Endothelial cell of umbilical vein (primary cell): ENCODE measurements at regions not wholly inside any gene's neighbourhood (a gene's known extent, or its start where the extent isn't known, plus 50 kb on each side); places are given as distances from the start of the nearest gene placed in this dataset.

Experiments
- BruUV-seq: library from RNA; stranded (reverse); fragments of 400-500 nt; replicated peaks from 2 replicates; lab custom pipeline; 2021; lab: Mats Ljungman, UMichigan
- CTCF ChIA-PET: fragments of 300-600, 350-600 bp; sonication (Branson Sonifier 250); formaldehyde crosslinking; loops from one replicate; lab custom pipeline; 2021; ENCODE audit warnings: antibody characterized with exemption, inconsistent platforms; lab: Charles Lee
- POLR2A ChIA-PET: fragments of 300-600, 350-600 bp; sonication (Branson Sonifier 250); formaldehyde crosslinking; loops from one replicate; lab custom pipeline; 2021; ENCODE audit warnings: antibody characterized with exemption, inconsistent platforms; lab: Charles Lee
- DNase-seq: peaks from one replicate; pipeline ENCODE4 v3.0.0-alpha.2; 2011; ENCODE audit warnings: low read depth, low spot score
- FAIRE-seq: peaks from 2 replicates; lab custom pipeline; 2011; peaks lifted over from hg19 to GRCh38; lab: Jason Lieb, UNC
- H2AFZ ChIP-seq: 2 replicates; pipeline ENCODE4 v1.6.0; 2012; ENCODE audit warnings: low read depth, low read length, control low read depth, inconsistent platforms
- H3K27ac ChIP-seq: 2 replicates; pipeline ENCODE4 v1.5.1; 2011; ENCODE audit warnings: low read depth, mild to moderate bottlenecking, control low read depth, low read length, moderate library complexity; ENCODE audit not compliant: insufficient read depth
- H3K27me3 ChIP-seq, 2 experiments: 2 replicates each; pipeline versions ENCODE4 v1.6.0 to v1.6.1; 2011; ENCODE audit warnings: low read length in 2 of 2, mixed read lengths in 1 of 2; ENCODE audit not compliant: control insufficient read depth in 2 of 2, insufficient read depth in 2 of 2
- H3K36me3 ChIP-seq, 2 experiments: 2 replicates in 1 of 2; 3 replicates in 1 of 2; pipeline ENCODE4 v1.5.1; 2011; ENCODE audit warnings: low read length in 2 of 2, mild to moderate bottlenecking in 1 of 2, moderate library complexity in 1 of 2; ENCODE audit not compliant: control insufficient read depth in 2 of 2, insufficient read depth in 2 of 2; ENCODE audit errors: extremely low read depth in 1 of 2
- H3K4me1 ChIP-seq: 3 replicates; pipeline ENCODE4 v1.5.1; 2011; ENCODE audit warnings: mild to moderate bottlenecking, low read length; ENCODE audit not compliant: control insufficient read depth, insufficient read depth; ENCODE audit errors: extremely low read depth
- H3K4me2 ChIP-seq: 2 replicates; pipeline ENCODE4 v1.6.1; 2011; ENCODE audit warnings: low read length, control low read depth, mixed read lengths; ENCODE audit not compliant: insufficient read depth
- H3K4me3 ChIP-seq, 3 experiments: fragments of 200-600 bp in 1 of 3; sonication (generic), shearing (Covaris generic) in 1 of 3; replicated peaks in 1 of 3; 2 replicates each; pipeline ENCODE4 v1.5.1; 2011 to 2016; ENCODE audit warnings: control low read depth in 3 of 3, low read length in 3 of 3, mild to moderate bottlenecking in 2 of 3, inconsistent platforms in 1 of 3, low read depth in 1 of 3, moderate library complexity in 1 of 3; ENCODE audit not compliant: insufficient read depth in 1 of 3
- H3K79me2 ChIP-seq: 2 replicates; pipeline ENCODE4 v1.6.0; 2012; ENCODE audit warnings: low read length, inconsistent platforms; ENCODE audit not compliant: control insufficient read depth, insufficient read depth
- H3K9ac ChIP-seq: replicated peaks from 2 replicates; pipeline ENCODE3; 2011; ENCODE audit warnings: low read length, control low read depth; ENCODE audit not compliant: insufficient read depth; ENCODE audit errors: extremely low read depth
- H3K9me1 ChIP-seq: replicated peaks from 3 replicates; pipeline ENCODE4 v1.6.0; 2011; ENCODE audit warnings: mild to moderate bottlenecking, low read length; ENCODE audit not compliant: control insufficient read depth, insufficient read depth; ENCODE audit errors: extremely low read depth
- H3K9me3 ChIP-seq: replicated peaks from 2 replicates; pipeline ENCODE4 v1.5.1; 2012; ENCODE audit warnings: low read length, inconsistent platforms; ENCODE audit not compliant: control insufficient read depth, insufficient read depth
- H4K20me1 ChIP-seq: replicated peaks from 2 replicates; pipeline ENCODE3; 2011; ENCODE audit warnings: mild to moderate bottlenecking, low read length; ENCODE audit not compliant: control insufficient read depth, insufficient read depth; ENCODE audit errors: extremely low read depth
- EZH2 ChIP-seq: IDR thresholded peaks from 2 replicates; pipeline ENCODE4 v1.6.1; 2012; ENCODE audit warnings: borderline replicate concordance, low read depth, mild to moderate bottlenecking, moderate library complexity, low read length, inconsistent platforms; ENCODE audit not compliant: severe bottlenecking
- FOS ChIP-seq: IDR thresholded peaks from 2 replicates; pipeline ENCODE4 v1.6.1; 2011; ENCODE audit warnings: mild to moderate bottlenecking, low read length, moderate library complexity, borderline replicate concordance; ENCODE audit not compliant: insufficient read depth
- GATA2 ChIP-seq: IDR thresholded peaks from 2 replicates; pipeline ENCODE4 v1.7.0; 2011; ENCODE audit warnings: low read depth, mild to moderate bottlenecking, moderate library complexity, mixed read lengths, low read length; ENCODE audit not compliant: insufficient read length, insufficient read depth
- JUN ChIP-seq: IDR thresholded peaks from 2 replicates; pipeline ENCODE4 v1.6.1; 2011; ENCODE audit warnings: borderline replicate concordance, low read depth; ENCODE audit not compliant: insufficient read length, insufficient read depth
- MYC ChIP-seq: IDR thresholded peaks from one replicate; pipeline ENCODE4 v1.6.1; 2011; ENCODE audit warnings: mild to moderate bottlenecking, low read depth, low read length
- POLR2A ChIP-seq: IDR thresholded peaks from 2 replicates; pipeline ENCODE4 v1.6.1; 2012; ENCODE audit warnings: low read depth, mild to moderate bottlenecking, control low read depth, low read length
- POLR2AphosphoS5 ChIP-seq: IDR thresholded peaks from 2 replicates; pipeline ENCODE4 v1.6.1; 2012; ENCODE audit warnings: low read depth, mild to moderate bottlenecking, control low read depth, low read length, moderate library complexity; ENCODE audit not compliant: insufficient read depth
- dilution Hi-C: fragments of 300-500 bp; cut with MboI; formaldehyde crosslinking; loops from one replicate; pipeline ENCODE4 v1.15.0; 2019; ENCODE audit warnings: low sequenced_read_pairs; ENCODE audit not compliant: extremely low pct_ligation_motif_present
- intact Hi-C: fragments of 100-400 bp; cut with micrococcal nuclease; formaldehyde crosslinking; loops from one replicate; pipeline ENCODE4 v1.10.0; 2022
- TF ChIP-seq, protein P1 (sequence below), 2 donors: IDR thresholded peaks; 1 replicate in 1 of 2; 2 replicates in 1 of 2; pipeline ENCODE4 v1.5.1; 2011; ENCODE audit warnings: low read length in 2 of 2, mild to moderate bottlenecking in 2 of 2, moderate library complexity in 2 of 2, control low read depth in 1 of 2, inconsistent platforms in 1 of 2, low read depth in 1 of 2; ENCODE audit not compliant: insufficient read depth in 1 of 2; ENCODE audit errors: extremely low read depth in 1 of 2
- TF ChIP-seq, protein P2 (sequence below): IDR thresholded peaks from 2 replicates; pipeline ENCODE4 v1.6.1; 2011; ENCODE audit not compliant: insufficient read depth, insufficient read length

GRCh38 chr9:95608341-95608740 lies 91.6 kb upstream of the PTCH1 start:
- no peak overlapping the region for H3K27ac ChIP-seq
- no TSS peak for BruUV-seq
- no peaks in the 10 kb centered on the region for H3K36me3 ChIP-seq
- TF ChIP-seq, protein P1, sequence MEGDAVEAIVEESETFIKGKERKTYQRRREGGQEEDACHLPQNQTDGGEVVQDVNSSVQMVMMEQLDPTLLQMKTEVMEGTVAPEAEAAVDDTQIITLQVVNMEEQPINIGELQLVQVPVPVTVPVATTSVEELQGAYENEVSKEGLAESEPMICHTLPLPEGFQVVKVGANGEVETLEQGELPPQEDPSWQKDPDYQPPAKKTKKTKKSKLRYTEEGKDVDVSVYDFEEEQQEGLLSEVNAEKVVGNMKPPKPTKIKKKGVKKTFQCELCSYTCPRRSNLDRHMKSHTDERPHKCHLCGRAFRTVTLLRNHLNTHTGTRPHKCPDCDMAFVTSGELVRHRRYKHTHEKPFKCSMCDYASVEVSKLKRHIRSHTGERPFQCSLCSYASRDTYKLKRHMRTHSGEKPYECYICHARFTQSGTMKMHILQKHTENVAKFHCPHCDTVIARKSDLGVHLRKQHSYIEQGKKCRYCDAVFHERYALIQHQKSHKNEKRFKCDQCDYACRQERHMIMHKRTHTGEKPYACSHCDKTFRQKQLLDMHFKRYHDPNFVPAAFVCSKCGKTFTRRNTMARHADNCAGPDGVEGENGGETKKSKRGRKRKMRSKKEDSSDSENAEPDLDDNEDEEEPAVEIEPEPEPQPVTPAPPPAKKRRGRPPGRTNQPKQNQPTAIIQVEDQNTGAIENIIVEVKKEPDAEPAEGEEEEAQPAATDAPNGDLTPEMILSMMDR (IDR thresholded peaks at IDR 0.05; ENCODE audit: extremely low read depth in 1 of 2, insufficient read depth in 1 of 2, low read depth in 1 of 2, low read length in 2 of 2): no peak
- TF ChIP-seq JUN (no peak), POLR2A (no peak)
- CTCF ChIA-PET: interaction anchor here (0.6 to 1.2 kb wide), 2 partner anchors 19 to 275 kb away, joined by 3 read pairs; no protein-coding TSS in a partner anchor
- H4K20me1 ChIP-seq: no peaks in the 10 kb centered on the region
- DNase-seq (no peak), FAIRE-seq (no peak)
- intact Hi-C loops: no loop called here
- no peaks in the 10 kb centered on the region for H3K27me3 ChIP-seq
- H3K9me1 ChIP-seq: no peaks in the 10 kb centered on the region
- H3K4me1 ChIP-seq: no peaks in the 10 kb centered on the region
- no peak overlapping the region for H3K4me3 ChIP-seq
- no peaks in the 10 kb centered on the region for H3K9me3 ChIP-seq
- POLR2A ChIA-PET: no interaction called here
- no peak overlapping the region for H3K4me2 ChIP-seq
- H2AFZ ChIP-seq: no peak overlapping the region
- no peak overlapping the region for H3K9ac ChIP-seq
- no peaks in the 10 kb centered on the region for H3K79me2 ChIP-seq
- dilution Hi-C loops: no loop called here

- Histone ChIP-seq H4K20me1 (no peaks in the 10 kb centered on the region), H3K4me2 (no peak overlapping the region), H3K9me1 (no peaks in the 10 kb centered on the region), H2AFZ (no peak overlapping the region), H3K36me3 (no peaks in the 10 kb centered on the region), H3K27ac (no peak overlapping the region), H3K9me3 (no peaks in the 10 kb centered on the region), H3K4me1 (no peaks in the 10 kb centered on the region), H3K4me3 (no peak overlapping the region), H3K27me3 (no peaks in the 10 kb centered on the region), H3K79me2 (no peaks in the 10 kb centered on the region), H3K9ac (no peak overlapping the region)
- TF ChIP-seq JUN (no peak), MYC (no peak), POLR2A (no peak), POLR2AphosphoS5 (no peak), EZH2 (no peak), FOS (no peak), GATA2 (no peak)
- TF ChIP-seq, protein P2, sequence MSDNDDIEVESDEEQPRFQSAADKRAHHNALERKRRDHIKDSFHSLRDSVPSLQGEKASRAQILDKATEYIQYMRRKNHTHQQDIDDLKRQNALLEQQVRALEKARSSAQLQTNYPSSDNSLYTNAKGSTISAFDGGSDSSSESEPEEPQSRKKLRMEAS: no peak
- TF ChIP-seq, protein P1 (IDR thresholded peaks at IDR 0.05; ENCODE audit: extremely low read depth in 1 of 2, insufficient read depth in 1 of 2, low read depth in 1 of 2, low read length in 2 of 2): no peak
- ChIA-PET CTCF (interaction anchor here (1.2 kb wide), 1 partner anchor 19 kb away, joined by 3 read pairs; no protein-coding TSS in a partner anchor), POLR2A (no interaction called here)
- FAIRE-seq (no peak), DNase-seq (no peak)
- BruUV-seq: no TSS peak
- dilution Hi-C loops: no loop called here
- intact Hi-C loops: no loop called here
Measured at GRCh38 chr9:95607507-95607906, 90.7 kb upstream of the PTCH1 start.
